ENCODE measurements at regions not wholly inside any gene's neighbourhood (a gene's known extent, or its start where the extent isn't known, plus 50 kb on each side); places are given as distances from the start of the nearest gene placed in this dataset.

GRCh38 chr5:19235101-19235584, 752.9 kb downstream of the CDH18 start:
- TF ChIP-seq ZNF274 (IDR thresholded peaks at IDR 0.05; ENCODE audit: low read depth, low read length) (no peak), SUZ12 (IDR thresholded peaks at IDR 0.05; ENCODE audit: extremely low read depth, insufficient read depth, insufficient read length) (no peak)

Data from NT2/D1 (cell line).